Sigmoid colon (tissue), 6 donors: ENCODE measurements at regions not wholly inside any gene's neighbourhood (a gene's known extent, or its start where the extent isn't known, plus 50 kb on each side); places are given as distances from the start of the nearest gene placed in this dataset.

ENCODE experiments used
- DNase-seq: peaks from one replicate; pipeline ENCODE4 v3.0.0-alpha.2; 2019
- H3K27ac ChIP-seq, 4 donors: fragments of 200-600 bp; sonication (generic); one replicate each; pipeline ENCODE4 v1.5.1; 2016 to 2019; ENCODE audit warnings: mild to moderate bottlenecking in 1 of 4
- H3K27me3 ChIP-seq, 3 donors: fragments of 200-600 bp; sonication (generic); one replicate each; pipeline ENCODE4 v1.5.1; 2019; ENCODE audit warnings: mild to moderate bottlenecking in 1 of 3
- H3K36me3 ChIP-seq, 4 donors: fragments of 200-600 bp; sonication (generic); one replicate each; pipeline ENCODE4 v1.5.1; 2016 to 2019
- H3K4me1 ChIP-seq, 4 donors: fragments of 200-600 bp; sonication (generic); one replicate each; pipeline ENCODE4 v1.5.1; 2017 to 2019
- H3K4me3 ChIP-seq, 4 donors: fragments of 200-600 bp; sonication (generic); one replicate each; pipeline ENCODE4 v1.5.1; 2017 to 2019; ENCODE audit warnings: mild to moderate bottlenecking in 2 of 4, moderate library complexity in 1 of 4
- H3K9me3 ChIP-seq, 4 donors: fragments of 200-600 bp in 3 of 4; sonication (generic) in 3 of 4; one replicate each; pipeline versions ENCODE4 v1.5.1 to v1.6.1; 2013 to 2019
- EP300 ChIP-seq, 4 donors: sonication (generic); formaldehyde crosslinking; IDR thresholded peaks; one replicate each; pipeline ENCODE4 v1.6.1; 2017; ENCODE audit warnings: antibody characterized with exemption in 4 of 4
- POLR2A ChIP-seq, 2 donors: fragments of 450-650 bp; IDR thresholded peaks; one replicate each; pipeline ENCODE4 v1.6.1; 2016; ENCODE audit warnings: antibody characterized with exemption in 2 of 2, mild to moderate bottlenecking in 2 of 2, moderate library complexity in 2 of 2
- POLR2AphosphoS5 ChIP-seq, 4 donors: sonication (generic); formaldehyde crosslinking; IDR thresholded peaks; one replicate each; pipeline ENCODE4 v1.6.1; 2017; ENCODE audit warnings: antibody characterized with exemption in 4 of 4
- WGBS, 2 donors: extraction: QIAGEN DNeasy Blood & Tissue Kit; methylation state at CpG; one replicate each; pipeline ENCODE4 v1.1.7; 2013; 5-methylcytosine and 5-hydroxymethylcytosine counted together
- intact Hi-C: fragments of 100-400 bp; cut with DNase I; formaldehyde crosslinking; loops from one replicate; pipeline ENCODE4 v1.15.1; 2023
- TF ChIP-seq, protein P1 (sequence below), 4 experiments: fragments of 450-650 bp in 3 of 4; fragments of 200-600 bp in 1 of 4; IDR thresholded peaks; one replicate each; pipeline ENCODE4 v1.5.1; 2016 to 2019; ENCODE audit warnings: antibody characterized with exemption in 4 of 4, mild to moderate bottlenecking in 3 of 4, moderate library complexity in 2 of 4
- donor health status: healthy with polysubstance abuse.
- donor health status: healthy.

DNA sequence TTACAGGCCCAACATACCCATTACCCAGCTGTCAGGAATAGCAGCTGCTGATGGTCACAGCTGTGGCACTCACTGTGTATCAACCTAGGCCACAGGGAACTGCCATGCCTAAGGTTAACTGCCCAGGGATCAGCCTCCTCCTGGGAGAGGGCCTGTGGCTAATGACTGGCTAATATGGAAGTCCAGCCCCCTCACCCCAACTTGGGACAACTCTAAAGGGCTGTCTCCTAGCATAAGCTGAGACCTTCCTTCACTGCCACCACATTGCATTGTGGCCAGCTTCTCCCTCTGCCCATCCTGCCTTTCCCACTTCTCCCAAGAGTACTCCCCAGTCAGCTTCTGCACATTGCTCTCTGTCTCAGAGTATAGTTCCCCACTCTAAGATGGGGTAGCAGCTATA, 316.5 kb downstream of the SMAD2 start:
- Histone ChIP-seq H3K9me3 (peaks cover 0 to 3% (median 0%) of the 10 kb centered on the region in 4 donors), H3K27ac (no peak overlapping the region), H3K36me3 (no peaks in the 10 kb centered on the region), H3K4me1 (no peaks in the 10 kb centered on the region), H3K27me3 (no peaks in the 10 kb centered on the region), H3K4me3 (no peak overlapping the region)
- intact Hi-C loops: no loop called here
- TF ChIP-seq, protein P1, sequence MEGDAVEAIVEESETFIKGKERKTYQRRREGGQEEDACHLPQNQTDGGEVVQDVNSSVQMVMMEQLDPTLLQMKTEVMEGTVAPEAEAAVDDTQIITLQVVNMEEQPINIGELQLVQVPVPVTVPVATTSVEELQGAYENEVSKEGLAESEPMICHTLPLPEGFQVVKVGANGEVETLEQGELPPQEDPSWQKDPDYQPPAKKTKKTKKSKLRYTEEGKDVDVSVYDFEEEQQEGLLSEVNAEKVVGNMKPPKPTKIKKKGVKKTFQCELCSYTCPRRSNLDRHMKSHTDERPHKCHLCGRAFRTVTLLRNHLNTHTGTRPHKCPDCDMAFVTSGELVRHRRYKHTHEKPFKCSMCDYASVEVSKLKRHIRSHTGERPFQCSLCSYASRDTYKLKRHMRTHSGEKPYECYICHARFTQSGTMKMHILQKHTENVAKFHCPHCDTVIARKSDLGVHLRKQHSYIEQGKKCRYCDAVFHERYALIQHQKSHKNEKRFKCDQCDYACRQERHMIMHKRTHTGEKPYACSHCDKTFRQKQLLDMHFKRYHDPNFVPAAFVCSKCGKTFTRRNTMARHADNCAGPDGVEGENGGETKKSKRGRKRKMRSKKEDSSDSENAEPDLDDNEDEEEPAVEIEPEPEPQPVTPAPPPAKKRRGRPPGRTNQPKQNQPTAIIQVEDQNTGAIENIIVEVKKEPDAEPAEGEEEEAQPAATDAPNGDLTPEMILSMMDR (IDR thresholded peaks at IDR 0.05): no peak
- TF ChIP-seq POLR2AphosphoS5 (IDR thresholded peaks at IDR 0.05) (no peak), POLR2A (IDR thresholded peaks at IDR 0.05) (no peak), EP300 (IDR thresholded peaks at IDR 0.05) (no peak)
- no peak for DNase-seq

DNA sequence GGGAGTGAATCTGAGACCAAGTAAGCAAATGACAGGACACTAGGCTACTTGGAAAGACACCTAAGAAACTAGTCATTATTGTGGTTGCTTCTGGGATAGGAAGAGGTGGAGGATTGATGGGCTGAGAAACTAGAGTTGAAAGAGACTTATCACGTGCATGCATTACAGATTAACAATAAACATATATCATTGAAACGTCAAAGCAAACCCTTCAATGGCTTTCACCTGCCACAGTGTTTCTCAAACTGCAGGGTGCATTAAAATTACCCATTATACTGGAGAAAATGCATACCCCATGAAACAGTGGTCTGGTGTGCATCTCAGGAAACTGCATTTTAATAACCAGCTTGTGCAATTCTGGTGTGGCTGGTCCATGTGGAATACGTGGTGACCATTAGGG, 318.8 kb downstream of the SMAD2 start:
- Histone ChIP-seq H3K4me3 (no peak overlapping the region), H3K4me1 (no peaks in the 10 kb centered on the region), H3K9me3 (peaks cover 0 to 3% (median 0%) of the 10 kb centered on the region in 4 donors), H3K27me3 (no peaks in the 10 kb centered on the region), H3K27ac (no peak overlapping the region), H3K36me3 (no peaks in the 10 kb centered on the region)
- no peak for TF ChIP-seq POLR2A (IDR thresholded peaks at IDR 0.05)
- TF ChIP-seq EP300 (IDR thresholded peaks at IDR 0.05): no peak
- no peak for TF ChIP-seq POLR2AphosphoS5 (IDR thresholded peaks at IDR 0.05)
- TF ChIP-seq, protein P1 (IDR thresholded peaks at IDR 0.05): no peak
- intact Hi-C loops: no loop called here
- no peak for DNase-seq
- WGBS, 2 donors: 43 to 54% methylated on average over 3 of the region's 3 CpGs

DNA sequence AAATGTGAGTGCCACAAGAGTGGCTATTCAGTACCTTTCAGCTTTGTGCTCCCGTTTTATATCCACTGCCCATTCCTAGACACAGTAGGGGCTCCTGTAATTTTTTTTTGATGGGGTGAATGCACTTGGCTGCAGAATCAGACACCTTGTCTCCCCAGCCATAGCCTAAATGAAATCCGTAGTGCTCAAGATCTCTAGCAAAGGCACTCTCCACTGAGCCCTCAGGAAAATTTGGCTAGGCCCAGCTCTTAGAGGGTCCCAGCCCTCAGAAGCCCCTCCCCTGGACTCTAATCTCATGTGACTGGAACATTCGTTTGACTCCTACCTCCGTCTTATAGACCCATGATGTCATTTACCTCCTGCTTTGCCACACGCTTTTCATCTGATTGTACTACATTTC, 323.9 kb downstream of the SMAD2 start:
- no peak for DNase-seq
- Histone ChIP-seq H3K9me3 (peaks cover 0 to 3% (median 0%) of the 10 kb centered on the region in 4 donors), H3K27me3 (no peaks in the 10 kb centered on the region), H3K4me1 (no peaks in the 10 kb centered on the region), H3K36me3 (no peaks in the 10 kb centered on the region), H3K27ac (no peak overlapping the region), H3K4me3 (no peak overlapping the region)
- intact Hi-C loops: no loop called here
- 70 to 77% methylated on average over 5 of the region's 5 CpGs for WGBS, 2 donors
- TF ChIP-seq, protein P1 (IDR thresholded peaks at IDR 0.05): no peak
- TF ChIP-seq POLR2A (IDR thresholded peaks at IDR 0.05): no peak
- TF ChIP-seq EP300 (IDR thresholded peaks at IDR 0.05): no peak
- TF ChIP-seq POLR2AphosphoS5 (IDR thresholded peaks at IDR 0.05): no peak

GRCh38 chr18:47605093-47605492, 325.4 kb downstream of the SMAD2 start:
- intact Hi-C loops: no loop called here
- Histone ChIP-seq H3K4me3 (no peak overlapping the region), H3K27me3 (no peaks in the 10 kb centered on the region), H3K4me1 (no peaks in the 10 kb centered on the region), H3K36me3 (no peaks in the 10 kb centered on the region), H3K27ac (no peak overlapping the region), H3K9me3 (no peaks in the 10 kb centered on the region)
- 14 to 21% methylated on average over 1 of the region's 1 CpG for WGBS, 2 donors
- TF ChIP-seq POLR2AphosphoS5 (IDR thresholded peaks at IDR 0.05) (no peak), POLR2A (IDR thresholded peaks at IDR 0.05) (no peak), EP300 (IDR thresholded peaks at IDR 0.05) (no peak)
- TF ChIP-seq, protein P1 (IDR thresholded peaks at IDR 0.05): no peak
- no peak for DNase-seq

GRCh38 chr18:47604021-47604420, 326.4 kb downstream of the SMAD2 start:
- Histone ChIP-seq H3K27me3 (no peaks in the 10 kb centered on the region), H3K27ac (no peak overlapping the region), H3K9me3 (no peaks in the 10 kb centered on the region), H3K36me3 (no peaks in the 10 kb centered on the region), H3K4me3 (no peak overlapping the region), H3K4me1 (no peaks in the 10 kb centered on the region)
- TF ChIP-seq POLR2AphosphoS5 (IDR thresholded peaks at IDR 0.05): no peak
- no peak for TF ChIP-seq EP300 (IDR thresholded peaks at IDR 0.05)
- TF ChIP-seq, protein P1 (IDR thresholded peaks at IDR 0.05): no peak
- intact Hi-C loops: no loop called here
- no peak for DNase-seq
- 82 to 87% methylated on average over 5 of the region's 5 CpGs for WGBS, 2 donors
